K562 (cell line): ENCODE measurements at regions not wholly inside any gene's neighbourhood (a gene's known extent, or its start where the extent isn't known, plus 50 kb on each side); places are given as distances from the start of the nearest gene placed in this dataset.

Experiments
- CCAR2 ChIP-seq: fragments of 200-400 bp; formaldehyde crosslinking; IDR thresholded peaks from 2 replicates; pipeline ENCODE4 v1.6.1; 2017; ENCODE audit warnings: mild to moderate bottlenecking, low read depth, low read length
- ETS2 ChIP-seq: IDR thresholded peaks from 2 replicates; pipeline ENCODE4 v1.6.1; 2016; ENCODE audit warnings: borderline replicate concordance, missing genetic modification characterization, mild to moderate bottlenecking, moderate library complexity, missing compliant biosample characterization; ENCODE audit not compliant: poor library complexity, severe bottlenecking
- MTA1 ChIP-seq: fragments of 450-650 bp; IDR thresholded peaks from 2 replicates; pipeline ENCODE4 v1.6.1; 2017; ENCODE audit warnings: borderline replicate concordance
- NCOA2 ChIP-seq, 2 experiments: fragments of 450-650 bp; IDR thresholded peaks; 2 replicates each; pipeline ENCODE4 v1.6.1; 2018; ENCODE audit warnings: mild to moderate bottlenecking in 2 of 2, moderate library complexity in 1 of 2; ENCODE audit not compliant: partially characterized antibody in 2 of 2
- SMC3 ChIP-seq: conservative IDR thresholded peaks from 2 replicates; pipeline ENCODE4 v1.6.1; 2011; ENCODE audit warnings: low read depth, low read length, improper control_type of control experiment; ENCODE audit not compliant: insufficient read depth
- ZNF274 ChIP-seq: IDR thresholded peaks from 2 replicates; pipeline ENCODE4 v1.6.1; 2011; ENCODE audit warnings: low read depth, mild to moderate bottlenecking, low read length, moderate library complexity, borderline replicate concordance
- TF ChIP-seq, protein P1 (sequence below), 3 experiments: IDR thresholded peaks in 2 of 3; conservative IDR thresholded peaks in 1 of 3; 2 replicates each; pipeline ENCODE4 v1.5.1; 2011 to 2012; ENCODE audit warnings: low read length in 3 of 3, mild to moderate bottlenecking in 3 of 3, control low read depth in 2 of 3, improper control_type of control experiment in 1 of 3, inconsistent platforms in 1 of 3, low read depth in 1 of 3, mixed read lengths in 1 of 3, moderate library complexity in 1 of 3; ENCODE audit not compliant: insufficient read depth in 2 of 3

DNA sequence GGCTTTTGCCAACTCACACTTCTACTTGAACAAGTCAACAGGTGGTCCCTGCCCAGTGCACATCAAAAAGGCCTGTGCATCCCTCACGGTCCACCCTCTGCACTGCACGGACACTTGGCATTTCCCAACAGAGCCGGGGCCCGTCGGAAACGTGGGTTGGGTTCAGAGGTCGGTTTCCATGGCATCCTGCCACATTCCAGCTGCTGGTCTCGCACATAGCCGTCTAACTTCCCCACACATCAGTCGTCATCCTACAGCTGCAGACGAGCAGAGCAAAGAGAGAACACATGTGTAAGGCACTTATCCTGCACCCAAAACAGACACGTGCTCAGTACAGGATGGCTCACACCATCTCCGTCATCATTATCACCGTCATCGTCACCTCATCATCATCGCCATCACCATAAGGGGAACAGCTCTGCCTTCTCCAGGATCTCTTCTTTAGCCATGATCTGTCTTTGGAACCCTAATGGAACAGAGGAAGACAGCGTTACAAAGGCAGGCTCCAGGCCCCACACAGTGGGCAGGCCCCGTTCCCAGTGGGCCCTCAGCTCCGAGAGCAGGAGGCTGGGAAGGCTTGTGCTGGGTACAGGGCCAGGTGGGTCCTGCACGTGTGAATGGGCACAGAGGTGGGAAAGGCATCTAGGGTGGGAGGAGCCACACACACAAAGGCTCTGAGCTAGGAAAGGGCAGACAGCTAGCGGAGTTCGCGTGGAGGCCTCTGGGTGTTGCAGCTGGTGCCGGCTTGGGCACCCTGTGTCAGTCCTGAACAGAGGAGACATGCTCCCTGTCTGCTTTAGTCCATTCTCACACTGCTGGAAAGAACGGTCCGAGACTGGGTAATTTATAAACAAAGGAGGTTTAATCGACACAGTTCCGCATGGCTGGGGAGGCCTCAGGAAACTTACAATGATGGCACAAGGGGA is 170.8 kb upstream of the SOX1 start:
- TF ChIP-seq CCAR2 (no peak), SMC3 (no peak), NCOA2 (IDR thresholded peaks at IDR 0.05; ENCODE audit: partially characterized antibody in 2 of 2) (no peak), ETS2 (tag) (no peak), ZNF274 (no peak), MTA1 (no peak)
- TF ChIP-seq, protein P1, sequence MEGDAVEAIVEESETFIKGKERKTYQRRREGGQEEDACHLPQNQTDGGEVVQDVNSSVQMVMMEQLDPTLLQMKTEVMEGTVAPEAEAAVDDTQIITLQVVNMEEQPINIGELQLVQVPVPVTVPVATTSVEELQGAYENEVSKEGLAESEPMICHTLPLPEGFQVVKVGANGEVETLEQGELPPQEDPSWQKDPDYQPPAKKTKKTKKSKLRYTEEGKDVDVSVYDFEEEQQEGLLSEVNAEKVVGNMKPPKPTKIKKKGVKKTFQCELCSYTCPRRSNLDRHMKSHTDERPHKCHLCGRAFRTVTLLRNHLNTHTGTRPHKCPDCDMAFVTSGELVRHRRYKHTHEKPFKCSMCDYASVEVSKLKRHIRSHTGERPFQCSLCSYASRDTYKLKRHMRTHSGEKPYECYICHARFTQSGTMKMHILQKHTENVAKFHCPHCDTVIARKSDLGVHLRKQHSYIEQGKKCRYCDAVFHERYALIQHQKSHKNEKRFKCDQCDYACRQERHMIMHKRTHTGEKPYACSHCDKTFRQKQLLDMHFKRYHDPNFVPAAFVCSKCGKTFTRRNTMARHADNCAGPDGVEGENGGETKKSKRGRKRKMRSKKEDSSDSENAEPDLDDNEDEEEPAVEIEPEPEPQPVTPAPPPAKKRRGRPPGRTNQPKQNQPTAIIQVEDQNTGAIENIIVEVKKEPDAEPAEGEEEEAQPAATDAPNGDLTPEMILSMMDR (IDR thresholded peaks at IDR 0.05 in 2 of 3, conservative IDR thresholded peaks at IDR 0.05 in 1 of 3; ENCODE audit: insufficient read depth in 2 of 3, low read depth in 1 of 3, low read length in 3 of 3), result no peak
